ENCODE measurements at regions not wholly inside any gene's neighbourhood (a gene's known extent, or its start where the extent isn't known, plus 50 kb on each side); places are given as distances from the start of the nearest gene placed in this dataset.
"Not testable (repeated sequence)": the region's sequence is repeated elsewhere in the genome, so short reads cannot be mapped to it uniquely, and the experiment has no call there.

DNA sequence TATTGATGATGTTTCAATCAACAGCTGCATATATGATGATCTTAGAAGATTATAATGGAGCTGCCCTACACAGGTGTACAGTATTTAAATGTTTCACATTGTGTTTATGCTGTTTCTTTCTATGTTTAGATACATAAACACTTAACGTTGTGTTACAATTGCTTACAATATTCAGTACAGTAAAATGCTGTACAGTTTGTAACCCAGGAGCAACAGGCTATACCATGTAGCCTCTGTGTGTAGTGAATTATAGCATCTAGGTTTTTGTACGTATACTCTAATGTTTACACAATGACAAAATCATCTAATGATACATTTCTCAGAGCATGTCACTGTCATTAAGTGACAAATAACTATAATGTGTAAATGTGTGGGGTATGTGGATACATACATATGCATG, 80.5 kb upstream of the CPEB2 start:
- not testable (repeated sequence) for H3K27me3 ChIP-seq (ENCODE audit: control insufficient read depth in 5 of 5, insufficient read depth in 4 of 5, low read length in 5 of 5); H3K27ac ChIP-seq (ENCODE audit: low read depth, low read length); H3K4me3 ChIP-seq (ENCODE audit: low read depth in 1 of 5, low read length in 5 of 5); H3K9ac ChIP-seq (ENCODE audit: low read length in 5 of 5); H3K4me1 ChIP-seq (ENCODE audit: control insufficient read depth in 5 of 5, insufficient read depth in 5 of 5, low read length in 5 of 5); H3K9me3 ChIP-seq (ENCODE audit: control insufficient read depth in 5 of 5, low read length in 5 of 5); H3K36me3 ChIP-seq (ENCODE audit: control insufficient read depth in 5 of 5, insufficient read depth in 5 of 5, low read length in 5 of 5)

DNA sequence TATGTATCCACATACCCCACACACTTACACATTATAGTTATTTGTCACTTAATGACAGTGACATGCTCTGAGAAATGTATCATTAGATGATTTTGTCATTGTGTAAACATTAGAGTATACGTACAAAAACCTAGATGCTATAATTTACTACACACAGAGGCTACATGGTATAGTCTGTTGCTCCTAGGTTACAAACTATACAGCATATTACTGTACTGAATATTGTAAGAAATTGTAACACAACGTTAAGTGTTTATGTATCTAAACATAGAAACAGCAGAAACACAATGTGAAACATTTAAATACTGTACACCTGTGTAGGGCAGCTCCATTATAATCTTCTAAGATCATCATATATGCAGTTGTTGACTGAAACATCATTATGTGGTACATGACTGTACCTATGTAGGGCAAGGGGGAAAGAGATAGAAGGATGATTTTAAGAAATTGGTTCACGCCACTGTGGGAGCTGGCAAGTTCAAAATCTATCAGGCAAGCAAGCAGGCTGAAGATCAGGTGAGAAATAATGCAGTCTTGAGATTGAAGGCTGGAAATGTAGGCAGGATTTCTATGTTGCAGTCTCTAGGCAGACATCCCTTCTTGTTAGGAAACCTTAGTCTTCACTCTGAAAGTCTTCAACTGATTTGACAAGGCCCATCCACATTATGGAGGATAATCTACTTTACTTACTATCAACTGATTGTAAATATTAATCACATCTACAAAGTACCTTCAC, 78.0 kb upstream of the CPEB2 start:
- Histone ChIP-seq H3K4me1 (ENCODE audit: control insufficient read depth in 5 of 5, insufficient read depth in 5 of 5, low read length in 5 of 5) (peaks cover 0 to 7% (median 0%) of the 10 kb centered on the region in 5 donors), H3K4me3 (ENCODE audit: low read depth in 1 of 5, low read length in 5 of 5) (no peak overlapping the region), H3K9me3 (ENCODE audit: control insufficient read depth in 5 of 5, low read length in 5 of 5) (no peaks in the 10 kb centered on the region), H3K9ac (ENCODE audit: low read length in 5 of 5) (no peak overlapping the region), H3K36me3 (ENCODE audit: control insufficient read depth in 5 of 5, insufficient read depth in 5 of 5, low read length in 5 of 5) (no peaks in the 10 kb centered on the region), H3K27ac (ENCODE audit: low read depth, low read length) (no peak overlapping the region), H3K27me3 (ENCODE audit: control insufficient read depth in 5 of 5, insufficient read depth in 4 of 5, low read length in 5 of 5) (no peaks in the 10 kb centered on the region)

DNA sequence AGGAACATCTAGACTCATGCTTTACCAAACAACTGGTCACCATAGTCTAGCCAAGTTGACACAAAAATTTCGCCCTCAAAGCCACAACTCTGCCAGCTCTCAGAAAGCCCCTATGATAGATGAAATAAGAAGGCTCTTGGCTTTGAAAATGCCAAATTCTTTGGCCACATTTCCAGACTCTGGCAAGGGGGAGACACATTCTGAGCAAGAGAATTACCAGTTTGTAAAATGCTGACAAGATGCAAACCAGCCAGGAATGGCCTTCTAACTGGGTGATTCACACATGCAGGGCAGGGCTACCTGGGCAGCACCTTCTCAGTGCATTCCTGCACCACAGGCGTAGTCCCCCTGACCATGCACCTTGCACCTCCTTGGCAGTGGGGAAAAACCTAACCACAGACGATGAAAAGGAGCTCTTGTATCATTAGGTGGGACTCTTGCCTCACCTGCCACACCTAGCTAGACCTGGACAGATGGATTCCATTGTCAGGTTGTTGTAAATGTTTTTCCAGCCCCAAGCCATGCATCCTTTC, 77.4 kb upstream of the CPEB2 start:
- Histone ChIP-seq H3K36me3 (ENCODE audit: control insufficient read depth in 5 of 5, insufficient read depth in 5 of 5, low read length in 5 of 5) (no peaks in the 10 kb centered on the region), H3K4me3 (ENCODE audit: low read depth in 1 of 5, low read length in 5 of 5) (no peak overlapping the region), H3K27me3 (ENCODE audit: control insufficient read depth in 5 of 5, insufficient read depth in 4 of 5, low read length in 5 of 5) (no peaks in the 10 kb centered on the region), H3K9me3 (ENCODE audit: control insufficient read depth in 5 of 5, low read length in 5 of 5) (no peaks in the 10 kb centered on the region), H3K27ac (ENCODE audit: low read depth, low read length) (no peak overlapping the region), H3K4me1 (ENCODE audit: control insufficient read depth in 5 of 5, insufficient read depth in 5 of 5, low read length in 5 of 5) (peaks cover 0 to 7% (median 0%) of the 10 kb centered on the region in 5 donors), H3K9ac (ENCODE audit: low read length in 5 of 5) (no peak overlapping the region)

DNA sequence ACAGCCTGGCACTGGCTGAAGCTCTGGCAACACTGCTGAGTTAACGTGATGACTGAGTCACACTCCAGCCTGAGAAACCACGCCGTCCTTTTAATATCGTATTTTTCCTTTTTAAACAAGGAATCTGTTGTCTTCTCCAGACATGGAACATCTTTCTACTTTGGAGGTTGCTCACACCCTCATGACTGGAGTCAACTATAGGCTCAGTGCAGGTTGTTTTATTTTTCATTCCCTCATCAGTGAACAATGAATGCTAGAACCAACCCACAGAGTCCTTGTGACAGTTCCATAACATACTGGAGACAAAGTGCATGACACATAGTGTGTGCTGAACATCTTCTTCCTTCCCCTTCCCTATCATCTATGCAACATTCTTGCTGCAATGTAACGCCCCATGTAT, 76.8 kb upstream of the CPEB2 start:
- Histone ChIP-seq H3K9me3 (ENCODE audit: control insufficient read depth in 5 of 5, low read length in 5 of 5) (no peaks in the 10 kb centered on the region), H3K9ac (ENCODE audit: low read length in 5 of 5) (no peak overlapping the region), H3K27me3 (ENCODE audit: control insufficient read depth in 5 of 5, insufficient read depth in 4 of 5, low read length in 5 of 5) (no peaks in the 10 kb centered on the region), H3K4me3 (ENCODE audit: low read depth in 1 of 5, low read length in 5 of 5) (no peak overlapping the region), H3K27ac (ENCODE audit: low read depth, low read length) (no peak overlapping the region), H3K36me3 (ENCODE audit: control insufficient read depth in 5 of 5, insufficient read depth in 5 of 5, low read length in 5 of 5) (no peaks in the 10 kb centered on the region), H3K4me1 (ENCODE audit: control insufficient read depth in 5 of 5, insufficient read depth in 5 of 5, low read length in 5 of 5) (peaks cover 0 to 7% (median 0%) of the 10 kb centered on the region in 5 donors)

- no peak overlapping the region for H3K4me3 ChIP-seq (ENCODE audit: low read depth in 1 of 5, low read length in 5 of 5)
- H3K27me3 ChIP-seq (ENCODE audit: control insufficient read depth in 5 of 5, insufficient read depth in 4 of 5, low read length in 5 of 5): no peaks in the 10 kb centered on the region
- no peak overlapping the region for H3K9ac ChIP-seq (ENCODE audit: low read length in 5 of 5)
- H3K4me1 ChIP-seq (ENCODE audit: control insufficient read depth in 5 of 5, insufficient read depth in 5 of 5, low read length in 5 of 5): peaks cover 0 to 7% (median 0%) of the 10 kb centered on the region in 5 donors
- H3K9me3 ChIP-seq (ENCODE audit: control insufficient read depth in 5 of 5, low read length in 5 of 5): no peaks in the 10 kb centered on the region
- no peaks in the 10 kb centered on the region for H3K36me3 ChIP-seq (ENCODE audit: control insufficient read depth in 5 of 5, insufficient read depth in 5 of 5, low read length in 5 of 5)
- no peak overlapping the region for H3K27ac ChIP-seq (ENCODE audit: low read depth, low read length)
These were observed 75.9 kb upstream of the CPEB2 start for GRCh38 chr4:14926368-14926767.

GRCh38 chr4:14928035-14928434, 74.2 kb upstream of the CPEB2 start:
- Histone ChIP-seq H3K9me3 (ENCODE audit: control insufficient read depth in 5 of 5, low read length in 5 of 5) (no peaks in the 10 kb centered on the region), H3K4me3 (ENCODE audit: low read depth in 1 of 5, low read length in 5 of 5) (no peak overlapping the region), H3K4me1 (ENCODE audit: control insufficient read depth in 5 of 5, insufficient read depth in 5 of 5, low read length in 5 of 5) (peaks cover 0 to 7% (median 0%) of the 10 kb centered on the region in 5 donors), H3K27me3 (ENCODE audit: control insufficient read depth in 5 of 5, insufficient read depth in 4 of 5, low read length in 5 of 5) (no peaks in the 10 kb centered on the region), H3K9ac (ENCODE audit: low read length in 5 of 5) (no peak overlapping the region), H3K27ac (ENCODE audit: low read depth, low read length) (no peak overlapping the region), H3K36me3 (ENCODE audit: control insufficient read depth in 5 of 5, insufficient read depth in 5 of 5, low read length in 5 of 5) (no peaks in the 10 kb centered on the region)

- Histone ChIP-seq H3K9me3 (ENCODE audit: control insufficient read depth in 5 of 5, low read length in 5 of 5) (no peaks in the 10 kb centered on the region), H3K9ac (ENCODE audit: low read length in 5 of 5) (no peak overlapping the region), H3K4me3 (ENCODE audit: low read depth in 1 of 5, low read length in 5 of 5) (no peak overlapping the region), H3K27me3 (ENCODE audit: control insufficient read depth in 5 of 5, insufficient read depth in 4 of 5, low read length in 5 of 5) (no peaks in the 10 kb centered on the region), H3K36me3 (ENCODE audit: control insufficient read depth in 5 of 5, insufficient read depth in 5 of 5, low read length in 5 of 5) (no peaks in the 10 kb centered on the region), H3K27ac (ENCODE audit: low read depth, low read length) (no peak overlapping the region), H3K4me1 (ENCODE audit: control insufficient read depth in 5 of 5, insufficient read depth in 5 of 5, low read length in 5 of 5) (peaks cover 0 to 7% (median 0%) of the 10 kb centered on the region in 5 donors)
These were observed 72.6 kb upstream of the CPEB2 start for GRCh38 chr4:14929669-14930068.

DNA sequence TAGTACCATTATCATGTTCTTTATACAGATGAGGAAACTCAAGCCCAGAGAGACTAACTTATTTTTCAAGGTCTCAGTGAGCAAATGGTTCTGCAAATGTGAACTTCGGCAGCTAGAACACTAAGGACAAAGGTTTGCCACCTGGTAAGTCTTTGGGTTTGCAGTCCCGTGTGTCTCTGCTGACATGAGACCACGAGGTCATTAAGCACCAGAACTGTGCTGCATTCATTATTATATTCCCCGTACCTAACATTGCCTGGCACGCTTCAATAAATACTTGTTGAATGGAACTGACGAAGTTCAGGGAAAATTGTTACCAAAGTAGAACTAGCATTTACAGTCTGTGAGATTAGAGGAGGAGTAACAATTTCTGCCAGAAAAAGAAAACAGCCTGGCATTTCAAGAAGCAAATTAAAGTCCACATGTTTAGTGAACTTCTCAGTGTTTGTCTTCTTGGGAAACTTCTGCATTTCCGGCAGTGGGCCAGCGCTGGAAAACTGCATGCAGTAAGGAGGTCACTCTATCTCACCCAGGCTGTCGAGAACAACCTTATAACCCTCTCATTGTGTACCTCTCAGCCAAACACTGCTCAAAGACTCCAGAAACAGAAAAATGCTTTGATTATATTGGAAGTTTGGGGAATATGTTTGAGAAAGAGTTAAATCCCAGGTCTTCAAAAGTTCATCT, 67.4 kb upstream of the CPEB2 start:
- H3K9me3 ChIP-seq (ENCODE audit: control insufficient read depth in 5 of 5, low read length in 5 of 5): peaks cover 0 to 4% (median 0%) of the 10 kb centered on the region in 5 donors
- H3K4me3 ChIP-seq (ENCODE audit: low read depth in 1 of 5, low read length in 5 of 5): no peak overlapping the region
- H3K27me3 ChIP-seq (ENCODE audit: control insufficient read depth in 5 of 5, insufficient read depth in 4 of 5, low read length in 5 of 5): no peaks in the 10 kb centered on the region
- H3K27ac ChIP-seq (ENCODE audit: low read depth, low read length): no peak overlapping the region
- no peaks in the 10 kb centered on the region for H3K4me1 ChIP-seq (ENCODE audit: control insufficient read depth in 5 of 5, insufficient read depth in 5 of 5, low read length in 5 of 5)
- H3K36me3 ChIP-seq (ENCODE audit: control insufficient read depth in 5 of 5, insufficient read depth in 5 of 5, low read length in 5 of 5): no peaks in the 10 kb centered on the region
- no peak overlapping the region for H3K9ac ChIP-seq (ENCODE audit: low read length in 5 of 5)

DNA sequence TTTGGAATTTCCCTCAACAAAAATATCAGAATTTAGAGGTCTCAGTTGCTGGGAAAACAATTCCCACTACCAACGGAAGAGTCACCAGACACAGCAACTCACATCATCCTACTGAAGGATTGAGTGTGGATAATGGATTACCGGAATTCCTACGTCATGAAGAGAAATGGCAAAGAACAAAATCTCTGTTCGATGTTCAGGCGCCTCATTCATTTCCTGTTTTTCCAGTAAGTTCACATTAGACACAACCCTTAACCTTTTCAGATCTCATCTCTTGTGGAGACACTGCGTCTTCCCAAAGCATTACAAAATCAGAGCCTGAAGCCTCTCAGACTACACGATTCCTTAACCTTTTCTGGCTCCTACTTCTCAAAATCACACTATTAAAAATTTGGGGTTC, 58.5 kb upstream of the CPEB2 start:
- Histone ChIP-seq H3K4me3 (ENCODE audit: low read depth in 1 of 5, low read length in 5 of 5) (no peak overlapping the region), H3K4me1 (ENCODE audit: control insufficient read depth in 5 of 5, insufficient read depth in 5 of 5, low read length in 5 of 5) (no peaks in the 10 kb centered on the region), H3K27ac (ENCODE audit: low read depth, low read length) (no peak overlapping the region), H3K36me3 (ENCODE audit: control insufficient read depth in 5 of 5, insufficient read depth in 5 of 5, low read length in 5 of 5) (no peaks in the 10 kb centered on the region), H3K9me3 (ENCODE audit: control insufficient read depth in 5 of 5, low read length in 5 of 5) (no peaks in the 10 kb centered on the region), H3K27me3 (ENCODE audit: control insufficient read depth in 5 of 5, insufficient read depth in 4 of 5, low read length in 5 of 5) (no peaks in the 10 kb centered on the region), H3K9ac (ENCODE audit: low read length in 5 of 5) (no peak overlapping the region)

- H3K36me3 ChIP-seq (ENCODE audit: control insufficient read depth in 5 of 5, insufficient read depth in 5 of 5, low read length in 5 of 5): no peaks in the 10 kb centered on the region
- no peaks in the 10 kb centered on the region for H3K4me1 ChIP-seq (ENCODE audit: control insufficient read depth in 5 of 5, insufficient read depth in 5 of 5, low read length in 5 of 5)
- no peak overlapping the region for H3K4me3 ChIP-seq (ENCODE audit: low read depth in 1 of 5, low read length in 5 of 5)
- H3K27me3 ChIP-seq (ENCODE audit: control insufficient read depth in 5 of 5, insufficient read depth in 4 of 5, low read length in 5 of 5): no peaks in the 10 kb centered on the region
- H3K27ac ChIP-seq (ENCODE audit: low read depth, low read length): no peak overlapping the region
- no peaks in the 10 kb centered on the region for H3K9me3 ChIP-seq (ENCODE audit: control insufficient read depth in 5 of 5, low read length in 5 of 5)
- no peak overlapping the region for H3K9ac ChIP-seq (ENCODE audit: low read length in 5 of 5)
These were observed 49.9 kb upstream of the CPEB2 start for GRCh38 chr4:14952352-14952751.

All from subcutaneous abdominal adipose tissue (tissue), 5 donors.